ENCODE measurements at regions not wholly inside any gene's neighbourhood (a gene's known extent, or its start where the extent isn't known, plus 50 kb on each side); places are given as distances from the start of the nearest gene placed in this dataset.

GRCh38 chr2:193253014-193253530 lies 1058.3 kb upstream of the TMEFF2 start:
- CTCF ChIA-PET: no interaction called here

GRCh38 chr2:193251909-193252308 lies 1057.2 kb upstream of the TMEFF2 start:
- CTCF ChIA-PET: no interaction called here
- Histone ChIP-seq H3K4me1 (no peaks in the 10 kb centered on the region), H3K36me3 (ENCODE audit: control insufficient read depth, insufficient read depth, low read length) (no peaks in the 10 kb centered on the region), H3K4me3 (ENCODE audit: low read depth, low read length) (no peak overlapping the region), H3K27me3 (replicated peaks; ENCODE audit: control insufficient read depth, insufficient read depth, low read length) (no peaks in the 10 kb centered on the region), H3K9me3 (no peaks in the 10 kb centered on the region)
- no peaks in the 10 kb centered on the region for H3K4me1 Mint-ChIP-seq (ENCODE audit: low read depth, unreplicated experiment)
- H3K4me3 Mint-ChIP-seq (ENCODE audit: unreplicated experiment): no peak overlapping the region
- intact Hi-C loops (cut with micrococcal nuclease; ENCODE audit: unreplicated experiment): no loop called here
- no TSS peak for BruUV-seq (replicated peaks)
- no peak overlapping the region for H3K27ac Mint-ChIP-seq (ENCODE audit: unreplicated experiment)
- H3K9me3 Mint-ChIP-seq (ENCODE audit: unreplicated experiment): no peaks in the 10 kb centered on the region
- POLR2A ChIA-PET: no interaction called here
- H3K36me3 Mint-ChIP-seq (ENCODE audit: insufficient read depth, unreplicated experiment): no peaks in the 10 kb centered on the region
- no peaks in the 10 kb centered on the region for H3K27me3 Mint-ChIP-seq (ENCODE audit: insufficient read depth, unreplicated experiment)
- no peak for DNase-seq
- TF ChIP-seq CTCF (IDR thresholded peaks at IDR 0.05; ENCODE audit: insufficient read depth in 1 of 2, low read depth in 1 of 2, low read length in 1 of 2, severe bottlenecking in 1 of 2, unreplicated experiment in 1 of 2): no peak

More at GRCh38 chr2:193253014-193253530, 1058.3 kb upstream of the TMEFF2 start:
- Histone ChIP-seq H3K4me1 (no peaks in the 10 kb centered on the region), H3K4me3 (ENCODE audit: low read depth, low read length) (no peak overlapping the region), H3K9me3 (no peaks in the 10 kb centered on the region), H3K36me3 (ENCODE audit: control insufficient read depth, insufficient read depth, low read length) (no peaks in the 10 kb centered on the region), H3K27me3 (replicated peaks; ENCODE audit: control insufficient read depth, insufficient read depth, low read length) (no peaks in the 10 kb centered on the region)
- no peak for DNase-seq
- Mint-ChIP-seq H3K36me3 (ENCODE audit: insufficient read depth, unreplicated experiment) (no peaks in the 10 kb centered on the region), H3K4me3 (ENCODE audit: unreplicated experiment) (no peak overlapping the region), H3K4me1 (ENCODE audit: low read depth, unreplicated experiment) (no peaks in the 10 kb centered on the region), H3K27ac (ENCODE audit: unreplicated experiment) (no peak overlapping the region), H3K27me3 (ENCODE audit: insufficient read depth, unreplicated experiment) (no peaks in the 10 kb centered on the region), H3K9me3 (ENCODE audit: unreplicated experiment) (no peaks in the 10 kb centered on the region)
- POLR2A ChIA-PET: no interaction called here
- intact Hi-C loops (cut with micrococcal nuclease; ENCODE audit: unreplicated experiment): no loop called here
- TF ChIP-seq CTCF (IDR thresholded peaks at IDR 0.05; ENCODE audit: insufficient read depth in 1 of 2, low read depth in 1 of 2, low read length in 1 of 2, severe bottlenecking in 1 of 2, unreplicated experiment in 1 of 2): no peak
- BruUV-seq (replicated peaks): no TSS peak

- no peaks in the 10 kb centered on the region for H3K9me3 ChIP-seq
- no peaks in the 10 kb centered on the region for H3K4me1 ChIP-seq
- H3K27me3 ChIP-seq (replicated peaks; ENCODE audit: control insufficient read depth, insufficient read depth, low read length): no peaks in the 10 kb centered on the region
- H3K36me3 ChIP-seq (ENCODE audit: control insufficient read depth, insufficient read depth, low read length): no peaks in the 10 kb centered on the region
- Mint-ChIP-seq H3K4me1 (ENCODE audit: low read depth, unreplicated experiment) (no peaks in the 10 kb centered on the region), H3K36me3 (ENCODE audit: insufficient read depth, unreplicated experiment) (no peaks in the 10 kb centered on the region), H3K27me3 (ENCODE audit: insufficient read depth, unreplicated experiment) (no peaks in the 10 kb centered on the region), H3K27ac (ENCODE audit: unreplicated experiment) (no peak overlapping the region), H3K4me3 (ENCODE audit: unreplicated experiment) (no peak overlapping the region), H3K9me3 (ENCODE audit: unreplicated experiment) (no peaks in the 10 kb centered on the region)
- intact Hi-C loops (cut with micrococcal nuclease; ENCODE audit: unreplicated experiment): no loop called here
- POLR2A ChIA-PET: no interaction called here
- no TSS peak for BruUV-seq (replicated peaks)
- no peak for TF ChIP-seq CTCF (IDR thresholded peaks at IDR 0.05; ENCODE audit: insufficient read depth in 1 of 2, low read depth in 1 of 2, low read length in 1 of 2, severe bottlenecking in 1 of 2, unreplicated experiment in 1 of 2)
- CTCF ChIA-PET: no interaction called here
- no peak overlapping the region for H3K4me3 ChIP-seq (ENCODE audit: low read depth, low read length)
- DNase-seq: no peak
These were observed 1055.7 kb upstream of the TMEFF2 start for GRCh38 chr2:193250389-193250788.
